ENCODE measurements at regions not wholly inside any gene's neighbourhood (a gene's known extent, or its start where the extent isn't known, plus 50 kb on each side); places are given as distances from the start of the nearest gene placed in this dataset.
"Not testable (repeated sequence)": the region's sequence is repeated elsewhere in the genome, so short reads cannot be mapped to it uniquely, and the experiment has no call there.

DNA sequence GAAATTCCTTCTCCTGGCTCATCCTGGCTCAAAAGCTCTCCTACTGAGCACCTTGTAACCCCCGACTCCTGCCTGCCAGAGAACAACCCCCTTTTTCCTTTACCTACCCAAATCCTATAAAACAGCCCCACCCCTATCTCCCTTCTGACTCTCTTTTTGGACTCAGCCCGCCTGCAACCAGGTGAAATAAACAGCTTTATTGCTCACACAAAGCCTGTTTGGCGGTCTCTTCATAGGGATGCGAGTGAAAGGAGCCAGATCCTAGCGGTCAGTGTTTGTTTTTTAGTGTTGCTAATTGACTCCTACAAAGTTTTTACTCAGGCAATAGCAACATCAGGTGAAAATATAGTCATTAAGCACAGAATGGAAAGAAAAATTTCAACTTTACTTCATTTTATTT lies 592.3 kb upstream of the AADAT start:
- TF ChIP-seq, protein P1, sequence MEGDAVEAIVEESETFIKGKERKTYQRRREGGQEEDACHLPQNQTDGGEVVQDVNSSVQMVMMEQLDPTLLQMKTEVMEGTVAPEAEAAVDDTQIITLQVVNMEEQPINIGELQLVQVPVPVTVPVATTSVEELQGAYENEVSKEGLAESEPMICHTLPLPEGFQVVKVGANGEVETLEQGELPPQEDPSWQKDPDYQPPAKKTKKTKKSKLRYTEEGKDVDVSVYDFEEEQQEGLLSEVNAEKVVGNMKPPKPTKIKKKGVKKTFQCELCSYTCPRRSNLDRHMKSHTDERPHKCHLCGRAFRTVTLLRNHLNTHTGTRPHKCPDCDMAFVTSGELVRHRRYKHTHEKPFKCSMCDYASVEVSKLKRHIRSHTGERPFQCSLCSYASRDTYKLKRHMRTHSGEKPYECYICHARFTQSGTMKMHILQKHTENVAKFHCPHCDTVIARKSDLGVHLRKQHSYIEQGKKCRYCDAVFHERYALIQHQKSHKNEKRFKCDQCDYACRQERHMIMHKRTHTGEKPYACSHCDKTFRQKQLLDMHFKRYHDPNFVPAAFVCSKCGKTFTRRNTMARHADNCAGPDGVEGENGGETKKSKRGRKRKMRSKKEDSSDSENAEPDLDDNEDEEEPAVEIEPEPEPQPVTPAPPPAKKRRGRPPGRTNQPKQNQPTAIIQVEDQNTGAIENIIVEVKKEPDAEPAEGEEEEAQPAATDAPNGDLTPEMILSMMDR (IDR thresholded peaks at IDR 0.05), result not testable (repeated sequence)
- not testable (repeated sequence) for TF ChIP-seq EP300 (IDR thresholded peaks at IDR 0.05); POLR2AphosphoS2 (conservative IDR thresholded peaks at IDR 0.05; ENCODE audit: low read length); PHF8 (IDR thresholded peaks at IDR 0.05; ENCODE audit: borderline replicate concordance, low read depth); POLR2A (IDR thresholded peaks at IDR 0.05; ENCODE audit: low read length); EHMT2 (IDR thresholded peaks at IDR 0.05; ENCODE audit: low read depth); RCOR1 (IDR thresholded peaks at IDR 0.05; ENCODE audit: low read depth, low read length); HEYL (CRISPR knock-in tag; IDR thresholded peaks at IDR 0.05); MAZ (IDR thresholded peaks at IDR 0.05; ENCODE audit: borderline replicate concordance, low read depth, low read length); ZSCAN20 (CRISPR knock-in tag; IDR thresholded peaks at IDR 0.05)
- TF ChIP-seq, protein P2, sequence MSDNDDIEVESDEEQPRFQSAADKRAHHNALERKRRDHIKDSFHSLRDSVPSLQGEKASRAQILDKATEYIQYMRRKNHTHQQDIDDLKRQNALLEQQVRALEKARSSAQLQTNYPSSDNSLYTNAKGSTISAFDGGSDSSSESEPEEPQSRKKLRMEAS (IDR thresholded peaks at IDR 0.05), result not testable (repeated sequence)
- TF ChIP-seq, protein P3, sequence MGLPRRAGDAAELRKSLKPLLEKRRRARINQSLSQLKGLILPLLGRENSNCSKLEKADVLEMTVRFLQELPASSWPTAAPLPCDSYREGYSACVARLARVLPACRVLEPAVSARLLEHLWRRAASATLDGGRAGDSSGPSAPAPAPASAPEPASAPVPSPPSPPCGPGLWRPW (IDR thresholded peaks at IDR 0.05), result not testable (repeated sequence)
- TF ChIP-seq, protein P4, sequence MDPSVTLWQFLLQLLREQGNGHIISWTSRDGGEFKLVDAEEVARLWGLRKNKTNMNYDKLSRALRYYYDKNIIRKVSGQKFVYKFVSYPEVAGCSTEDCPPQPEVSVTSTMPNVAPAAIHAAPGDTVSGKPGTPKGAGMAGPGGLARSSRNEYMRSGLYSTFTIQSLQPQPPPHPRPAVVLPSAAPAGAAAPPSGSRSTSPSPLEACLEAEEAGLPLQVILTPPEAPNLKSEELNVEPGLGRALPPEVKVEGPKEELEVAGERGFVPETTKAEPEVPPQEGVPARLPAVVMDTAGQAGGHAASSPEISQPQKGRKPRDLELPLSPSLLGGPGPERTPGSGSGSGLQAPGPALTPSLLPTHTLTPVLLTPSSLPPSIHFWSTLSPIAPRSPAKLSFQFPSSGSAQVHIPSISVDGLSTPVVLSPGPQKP (IDR thresholded peaks at IDR 0.05; ENCODE audit: low read depth, low read length), result not testable (repeated sequence)

Data from A549 (cell line).